ENCODE measurements at regions not wholly inside any gene's neighbourhood (a gene's known extent, or its start where the extent isn't known, plus 50 kb on each side); places are given as distances from the start of the nearest gene placed in this dataset.

DNA sequence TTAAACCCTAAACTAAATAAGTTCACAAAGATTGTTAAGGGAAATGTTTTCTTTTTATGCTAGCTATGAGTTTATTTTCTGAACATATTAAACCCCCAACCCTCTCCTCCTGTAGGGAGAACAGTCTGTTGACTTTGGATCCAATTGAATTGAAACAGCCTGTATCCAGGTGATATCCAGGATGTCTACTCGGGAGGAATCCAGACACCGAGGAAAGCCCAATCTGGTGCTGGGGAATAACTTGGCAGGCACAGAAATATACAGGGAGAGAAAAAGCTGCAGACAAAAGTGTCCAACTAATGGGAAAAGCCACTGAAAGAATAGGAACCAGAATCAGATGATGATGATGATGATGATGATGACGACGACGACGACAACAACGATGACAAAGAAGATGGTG, 93.9 kb upstream of the API5 start:
- no peaks in the 10 kb centered on the region for H4K20me1 ChIP-seq (ENCODE audit: control insufficient read depth, extremely low read depth, insufficient read depth, low read length)
- no peak for DNase-seq (ENCODE audit: low read depth in 2 of 2)
- H3K27ac ChIP-seq (ENCODE audit: insufficient read depth, low read length): no peak overlapping the region
- no peaks in the 10 kb centered on the region for H3K4me1 ChIP-seq (ENCODE audit: control insufficient read depth, extremely low read depth, insufficient read depth, low read length)
- H3K9ac ChIP-seq (ENCODE audit: insufficient read depth, low read length): no peak overlapping the region
- no peaks in the 10 kb centered on the region for H3K9me3 ChIP-seq (ENCODE audit: control insufficient read depth, insufficient read depth, low read depth, low read length)
- no peaks in the 10 kb centered on the region for H3K79me2 ChIP-seq (ENCODE audit: control insufficient read depth, insufficient read depth, low read length)
- no peak overlapping the region for H2AFZ ChIP-seq (ENCODE audit: low read length)
- TF ChIP-seq, protein P1, sequence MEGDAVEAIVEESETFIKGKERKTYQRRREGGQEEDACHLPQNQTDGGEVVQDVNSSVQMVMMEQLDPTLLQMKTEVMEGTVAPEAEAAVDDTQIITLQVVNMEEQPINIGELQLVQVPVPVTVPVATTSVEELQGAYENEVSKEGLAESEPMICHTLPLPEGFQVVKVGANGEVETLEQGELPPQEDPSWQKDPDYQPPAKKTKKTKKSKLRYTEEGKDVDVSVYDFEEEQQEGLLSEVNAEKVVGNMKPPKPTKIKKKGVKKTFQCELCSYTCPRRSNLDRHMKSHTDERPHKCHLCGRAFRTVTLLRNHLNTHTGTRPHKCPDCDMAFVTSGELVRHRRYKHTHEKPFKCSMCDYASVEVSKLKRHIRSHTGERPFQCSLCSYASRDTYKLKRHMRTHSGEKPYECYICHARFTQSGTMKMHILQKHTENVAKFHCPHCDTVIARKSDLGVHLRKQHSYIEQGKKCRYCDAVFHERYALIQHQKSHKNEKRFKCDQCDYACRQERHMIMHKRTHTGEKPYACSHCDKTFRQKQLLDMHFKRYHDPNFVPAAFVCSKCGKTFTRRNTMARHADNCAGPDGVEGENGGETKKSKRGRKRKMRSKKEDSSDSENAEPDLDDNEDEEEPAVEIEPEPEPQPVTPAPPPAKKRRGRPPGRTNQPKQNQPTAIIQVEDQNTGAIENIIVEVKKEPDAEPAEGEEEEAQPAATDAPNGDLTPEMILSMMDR (conservative IDR thresholded peaks at IDR 0.05 in 1 of 2, IDR thresholded peaks at IDR 0.05 in 1 of 2; ENCODE audit: low read depth in 1 of 2, low read length in 2 of 2): no peak
- no peaks in the 10 kb centered on the region for H3K36me3 ChIP-seq (ENCODE audit: control insufficient read depth, insufficient read depth, low read length)
- no peak overlapping the region for H3K4me2 ChIP-seq (ENCODE audit: extremely low read depth, insufficient read depth, low read length)
- H3K4me3 ChIP-seq (replicated peaks in 1 of 4; ENCODE audit: control extremely low read depth in 1 of 4, insufficient read depth in 1 of 4, low read depth in 3 of 4, low read length in 4 of 4): no peak overlapping the region
- H3K27me3 ChIP-seq (ENCODE audit: control insufficient read depth, insufficient read depth, low read length): no peaks in the 10 kb centered on the region

DNA sequence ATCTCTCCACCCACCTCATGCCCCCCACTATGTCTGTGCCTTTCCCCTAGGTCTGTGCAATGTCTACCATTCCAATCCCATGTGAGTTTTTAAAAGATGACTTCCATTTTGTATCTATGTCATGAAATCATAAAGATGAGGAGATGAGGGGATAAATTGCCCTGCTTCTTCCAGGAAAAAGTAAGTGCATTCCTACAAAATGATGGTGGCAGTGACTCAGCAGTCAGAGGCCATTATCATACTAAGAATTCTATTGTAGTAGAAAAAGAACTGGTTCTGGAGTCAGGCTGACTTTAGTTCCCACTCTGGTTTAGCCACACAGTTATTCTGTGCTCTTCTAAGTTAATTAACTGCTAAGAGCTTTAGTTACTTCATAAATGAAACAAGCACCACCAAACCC, 89.6 kb upstream of the API5 start:
- Histone ChIP-seq H3K4me2 (ENCODE audit: extremely low read depth, insufficient read depth, low read length) (no peak overlapping the region), H2AFZ (ENCODE audit: low read length) (no peak overlapping the region), H3K27me3 (ENCODE audit: control insufficient read depth, insufficient read depth, low read length) (no peaks in the 10 kb centered on the region), H3K9me3 (ENCODE audit: control insufficient read depth, insufficient read depth, low read depth, low read length) (no peaks in the 10 kb centered on the region), H3K36me3 (ENCODE audit: control insufficient read depth, insufficient read depth, low read length) (no peaks in the 10 kb centered on the region), H3K79me2 (ENCODE audit: control insufficient read depth, insufficient read depth, low read length) (no peaks in the 10 kb centered on the region), H3K27ac (ENCODE audit: insufficient read depth, low read length) (no peak overlapping the region), H3K4me1 (ENCODE audit: control insufficient read depth, extremely low read depth, insufficient read depth, low read length) (no peaks in the 10 kb centered on the region), H3K4me3 (replicated peaks in 1 of 4; ENCODE audit: control extremely low read depth in 1 of 4, insufficient read depth in 1 of 4, low read depth in 3 of 4, low read length in 4 of 4) (no peak overlapping the region), H4K20me1 (ENCODE audit: control insufficient read depth, extremely low read depth, insufficient read depth, low read length) (no peaks in the 10 kb centered on the region), H3K9ac (ENCODE audit: insufficient read depth, low read length) (no peak overlapping the region)
- peak in 1 of 2 donors; percentile 2 for DNase-seq (ENCODE audit: low read depth in 2 of 2)
- no peak for TF ChIP-seq EZH2 (IDR thresholded peaks at IDR 0.05; ENCODE audit: low read length, missing control alignments)
- TF ChIP-seq, protein P1 (conservative IDR thresholded peaks at IDR 0.05 in 1 of 2, IDR thresholded peaks at IDR 0.05 in 1 of 2; ENCODE audit: low read depth in 1 of 2, low read length in 2 of 2): no peak

DNA sequence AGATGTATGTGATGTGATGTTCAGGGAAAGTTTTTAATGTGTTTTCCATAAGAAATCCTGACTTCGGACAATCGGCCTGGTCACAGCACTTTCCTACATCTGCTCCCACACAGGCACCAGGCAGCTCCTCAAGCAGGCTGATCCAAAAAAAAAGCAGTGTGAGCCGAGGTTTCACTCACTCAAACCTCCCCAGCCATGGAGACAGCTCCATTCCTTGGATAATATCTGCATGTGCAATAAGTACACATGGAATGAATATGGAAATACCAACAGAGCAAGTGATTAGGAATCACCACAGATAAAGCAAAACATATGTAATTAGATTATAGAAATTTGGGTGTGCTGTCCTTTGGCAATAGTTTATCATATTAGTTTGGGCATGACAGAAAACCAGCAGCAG, 88.8 kb upstream of the API5 start:
- no peak overlapping the region for H2AFZ ChIP-seq (ENCODE audit: low read length)
- H3K27ac ChIP-seq (ENCODE audit: insufficient read depth, low read length): no peak overlapping the region
- no peak for DNase-seq (ENCODE audit: low read depth in 2 of 2)
- no peaks in the 10 kb centered on the region for H3K4me1 ChIP-seq (ENCODE audit: control insufficient read depth, extremely low read depth, insufficient read depth, low read length)
- no peak overlapping the region for H3K9ac ChIP-seq (ENCODE audit: insufficient read depth, low read length)
- no peaks in the 10 kb centered on the region for H3K9me3 ChIP-seq (ENCODE audit: control insufficient read depth, insufficient read depth, low read depth, low read length)
- TF ChIP-seq EZH2 (IDR thresholded peaks at IDR 0.05; ENCODE audit: low read length, missing control alignments): no peak
- TF ChIP-seq, protein P1 (conservative IDR thresholded peaks at IDR 0.05 in 1 of 2, IDR thresholded peaks at IDR 0.05 in 1 of 2; ENCODE audit: low read depth in 1 of 2, low read length in 2 of 2): no peak
- no peaks in the 10 kb centered on the region for H3K36me3 ChIP-seq (ENCODE audit: control insufficient read depth, insufficient read depth, low read length)
- H3K79me2 ChIP-seq (ENCODE audit: control insufficient read depth, insufficient read depth, low read length): no peaks in the 10 kb centered on the region
- no peaks in the 10 kb centered on the region for H3K27me3 ChIP-seq (ENCODE audit: control insufficient read depth, insufficient read depth, low read length)
- no peak overlapping the region for H3K4me2 ChIP-seq (ENCODE audit: extremely low read depth, insufficient read depth, low read length)
- no peaks in the 10 kb centered on the region for H4K20me1 ChIP-seq (ENCODE audit: control insufficient read depth, extremely low read depth, insufficient read depth, low read length)
- no peak overlapping the region for H3K4me3 ChIP-seq (replicated peaks in 1 of 4; ENCODE audit: control extremely low read depth in 1 of 4, insufficient read depth in 1 of 4, low read depth in 3 of 4, low read length in 4 of 4)
